OCI-LY7 (cell line): ENCODE measurements at regions not wholly inside any gene's neighbourhood (a gene's known extent, or its start where the extent isn't known, plus 50 kb on each side); places are given as distances from the start of the nearest gene placed in this dataset.
"Not testable (repeated sequence)": the region's sequence is repeated elsewhere in the genome, so short reads cannot be mapped to it uniquely, and the experiment has no call there.

Source experiments
- BruUV-seq: library from RNA; stranded (reverse); fragments of 400-500 nt; replicated peaks from 2 replicates; lab custom pipeline; 2021; lab: Mats Ljungman, UMichigan
- CTCF ChIA-PET: fragments of 300-600 bp; sonication (Branson Sonifier 250); formaldehyde crosslinking; loops from one replicate; lab custom pipeline; 2022; ENCODE audit warnings: antibody characterized with exemption; ENCODE audit not compliant: unreplicated experiment; lab: Charles Lee
- POLR2A ChIA-PET: fragments of 300-600 bp; sonication (Branson Sonifier 250); formaldehyde crosslinking; loops from one replicate; lab custom pipeline; 2022; ENCODE audit warnings: antibody characterized with exemption; lab: Charles Lee
- DNase-seq: peaks from one replicate; pipeline ENCODE4 v3.0.0-alpha.2; 2015; ENCODE audit warnings: low spot score
- H2AFZ ChIP-seq: fragments of 200-600 bp; sonication (generic), shearing (Covaris generic); 2 replicates; pipeline ENCODE4 v1.6.1; 2014; ENCODE audit warnings: mild to moderate bottlenecking, antibody characterized with exemption, low read length, moderate library complexity
- H3K27ac ChIP-seq: fragments of 200-600 bp; sonication (generic); 2 replicates; pipeline ENCODE4 v1.5.1; 2014; ENCODE audit warnings: mixed run types, low read depth, mild to moderate bottlenecking, moderate library complexity, low read length, inconsistent platforms; ENCODE audit not compliant: poor library complexity, severe bottlenecking
- H3K36me3 ChIP-seq: fragments of 200-600 bp; sonication (generic); 2 replicates; pipeline ENCODE4 v1.6.1; 2014; ENCODE audit warnings: mild to moderate bottlenecking, antibody characterized with exemption, low read length, moderate library complexity, mixed read lengths; ENCODE audit not compliant: insufficient read depth
- H3K4me1 ChIP-seq: fragments of 200-600 bp; sonication (generic); 2 replicates; pipeline ENCODE4 v1.5.1; 2014; ENCODE audit warnings: mild to moderate bottlenecking, low read length; ENCODE audit not compliant: insufficient read depth, poor library complexity, severe bottlenecking
- H3K4me2 ChIP-seq: fragments of 200-600 bp; sonication (generic); 2 replicates; pipeline ENCODE4 v1.6.1; 2014; ENCODE audit warnings: mild to moderate bottlenecking, low read length
- H3K4me3 ChIP-seq: fragments of 200-600 bp; sonication (generic); 2 replicates; pipeline ENCODE4 v1.5.1; 2014; ENCODE audit warnings: mild to moderate bottlenecking, low read depth, low read length; ENCODE audit not compliant: poor library complexity, severe bottlenecking
- H3K79me2 ChIP-seq: fragments of 200-600 bp; sonication (generic); 2 replicates; pipeline ENCODE4 v1.6.1; 2016; ENCODE audit warnings: low read depth, mild to moderate bottlenecking, low read length, moderate library complexity, mixed read lengths; ENCODE audit not compliant: insufficient read depth
- H3K9me2 ChIP-seq: fragments of 200-600 bp; sonication (generic); 2 replicates; pipeline ENCODE4 v1.6.1; 2016; ENCODE audit warnings: mild to moderate bottlenecking, low read length, mixed read lengths; ENCODE audit not compliant: insufficient read depth
- H3K9me3 ChIP-seq: fragments of 200-600 bp; sonication (generic); 2 replicates; pipeline ENCODE4 v1.6.1; 2014; ENCODE audit warnings: mild to moderate bottlenecking, mixed run types, low read length, mixed read lengths
- H4K20me1 ChIP-seq: fragments of 200-600 bp; sonication (generic); 2 replicates; pipeline ENCODE4 v1.6.1; 2014; ENCODE audit warnings: mild to moderate bottlenecking, antibody characterized with exemption, low read length, moderate library complexity, mixed read lengths; ENCODE audit not compliant: insufficient read depth
- EZH2phosphoT487 ChIP-seq: fragments of 200-600 bp; sonication (generic); IDR thresholded peaks from 2 replicates; pipeline ENCODE4 v1.6.1; 2018; ENCODE audit warnings: low read depth, borderline replicate concordance, mild to moderate bottlenecking, mixed run types, antibody characterized with exemption, low read length, moderate library complexity, mixed read lengths
- intact Hi-C: fragments of 100-400 bp; cut with micrococcal nuclease; formaldehyde crosslinking; loops from one replicate; pipeline ENCODE4 v1.10.0; 2022; ENCODE audit not compliant: unreplicated experiment
- TF ChIP-seq, protein P1 (sequence below): fragments of 200-600 bp; sonication (generic); conservative IDR thresholded peaks from 2 replicates; pipeline ENCODE4 v1.5.1; 2014; ENCODE audit warnings: mild to moderate bottlenecking, antibody characterized with exemption, low read length, moderate library complexity, mixed read lengths

DNA sequence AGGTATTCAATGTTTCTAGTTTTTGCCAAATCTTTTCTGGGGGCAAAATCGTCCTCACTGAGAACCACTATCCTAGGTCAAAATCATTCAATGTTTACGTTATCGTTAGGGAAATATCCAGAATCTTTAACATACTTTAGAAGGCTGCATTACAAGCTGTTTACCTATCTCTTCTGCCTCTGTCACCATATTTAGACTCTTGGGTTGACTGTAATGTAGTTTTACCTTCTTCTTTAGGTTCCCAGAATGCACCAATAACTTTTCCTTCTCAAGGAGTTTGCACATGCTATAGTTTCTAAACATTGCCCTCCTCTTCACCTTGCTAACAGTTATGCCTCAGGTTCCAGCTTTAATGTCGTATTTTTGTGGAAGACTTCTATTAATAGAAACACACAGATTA is 1185.5 kb upstream of the ADGRB3 start:
- Histone ChIP-seq H4K20me1 (no peaks in the 10 kb centered on the region), H2AFZ (0 out of 2 replicates have a peak overlapping the region, but pooled peaks have one; percentile 6), H3K9me3 (peaks cover 11% of the 10 kb centered on the region; the same call in 1 of the 2 replicates), H3K27ac (peak overlapping the region; percentile 86), H3K4me1 (peaks cover 47% of the 10 kb centered on the region), H3K36me3 (peaks cover 10% of the 10 kb centered on the region), H3K4me3 (no peak overlapping the region), H3K9me2 (no peaks in the 10 kb centered on the region), H3K79me2 (no peaks in the 10 kb centered on the region), H3K4me2 (peak overlapping the region; percentile 52; the same call in 1 of the 2 replicates)
- CTCF ChIA-PET = no interaction called here
- TF ChIP-seq, protein P1, sequence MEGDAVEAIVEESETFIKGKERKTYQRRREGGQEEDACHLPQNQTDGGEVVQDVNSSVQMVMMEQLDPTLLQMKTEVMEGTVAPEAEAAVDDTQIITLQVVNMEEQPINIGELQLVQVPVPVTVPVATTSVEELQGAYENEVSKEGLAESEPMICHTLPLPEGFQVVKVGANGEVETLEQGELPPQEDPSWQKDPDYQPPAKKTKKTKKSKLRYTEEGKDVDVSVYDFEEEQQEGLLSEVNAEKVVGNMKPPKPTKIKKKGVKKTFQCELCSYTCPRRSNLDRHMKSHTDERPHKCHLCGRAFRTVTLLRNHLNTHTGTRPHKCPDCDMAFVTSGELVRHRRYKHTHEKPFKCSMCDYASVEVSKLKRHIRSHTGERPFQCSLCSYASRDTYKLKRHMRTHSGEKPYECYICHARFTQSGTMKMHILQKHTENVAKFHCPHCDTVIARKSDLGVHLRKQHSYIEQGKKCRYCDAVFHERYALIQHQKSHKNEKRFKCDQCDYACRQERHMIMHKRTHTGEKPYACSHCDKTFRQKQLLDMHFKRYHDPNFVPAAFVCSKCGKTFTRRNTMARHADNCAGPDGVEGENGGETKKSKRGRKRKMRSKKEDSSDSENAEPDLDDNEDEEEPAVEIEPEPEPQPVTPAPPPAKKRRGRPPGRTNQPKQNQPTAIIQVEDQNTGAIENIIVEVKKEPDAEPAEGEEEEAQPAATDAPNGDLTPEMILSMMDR = no peak
- no peak for TF ChIP-seq EZH2phosphoT487
- POLR2A ChIA-PET = interaction anchor here (0.6 to 1.4 kb wide), 4 partner anchors 9 to 679 kb away, joined by 3 to 8 read pairs (median 3); no protein-coding TSS in a partner anchor
- no peak for DNase-seq
- no TSS peak for BruUV-seq
- intact Hi-C loops = loop anchor here (10.0 kb wide), 1 partner anchor 635 kb away; no protein-coding TSS in a partner anchor

DNA sequence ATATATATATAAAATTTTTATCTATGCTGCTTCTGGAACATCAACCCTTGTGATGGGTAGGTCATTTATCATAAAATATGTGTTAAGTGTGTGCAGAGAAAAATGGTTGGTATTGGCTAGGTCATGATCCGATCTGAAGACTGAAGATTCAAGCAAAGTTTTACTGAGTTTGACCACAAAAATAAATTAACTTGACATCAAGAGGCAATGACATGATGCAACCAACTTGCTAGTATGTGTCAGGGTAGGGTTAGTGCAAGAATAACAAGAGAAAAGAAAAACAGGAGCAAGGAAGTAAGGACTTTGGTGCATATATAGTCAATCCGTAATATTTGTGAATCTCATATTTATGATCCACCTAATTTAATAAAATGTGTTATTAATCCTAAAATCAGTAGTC is 1202.0 kb upstream of the ADGRB3 start:
- Histone ChIP-seq H2AFZ (0 out of 2 replicates have a peak overlapping the region, but pooled peaks have one; percentile 6), H3K36me3 (0 out of 2 replicates have a peak, but pooled peaks cover 4% of the 10 kb centered on the region), H3K4me2 (no peak overlapping the region), H4K20me1 (no peaks in the 10 kb centered on the region), H3K27ac (no peak overlapping the region), H3K4me3 (no peak overlapping the region), H3K79me2 (no peaks in the 10 kb centered on the region), H3K9me3 (no peaks in the 10 kb centered on the region; the same call in 1 of the 2 replicates), H3K9me2 (no peaks in the 10 kb centered on the region), H3K4me1 (no peaks in the 10 kb centered on the region)
- no peak for DNase-seq
- intact Hi-C loops = no loop called here
- ChIA-PET CTCF (no interaction called here), POLR2A (no interaction called here)
- TF ChIP-seq, protein P1 = no peak
- no peak for TF ChIP-seq EZH2phosphoT487
- no TSS peak for BruUV-seq

DNA sequence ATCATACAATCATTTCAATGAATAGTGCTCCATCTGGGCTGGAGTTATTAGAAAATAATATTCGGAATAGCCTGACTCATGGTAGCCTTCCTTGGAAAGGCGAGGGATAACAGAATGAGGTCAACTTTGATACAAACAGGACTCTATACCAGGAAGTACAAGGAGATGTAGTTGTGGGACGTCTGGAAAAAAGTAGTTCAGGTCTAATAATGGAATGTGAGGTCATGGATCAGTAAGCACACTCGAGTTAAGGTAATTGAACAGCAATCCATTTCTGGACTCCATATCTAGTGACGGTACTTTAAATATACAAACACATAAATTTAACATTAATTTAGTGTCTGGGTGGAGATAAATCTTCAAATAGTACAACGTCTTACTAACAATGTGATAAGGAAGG is 1204.0 kb upstream of the ADGRB3 start:
- no peak overlapping the region for H2AFZ ChIP-seq
- TF ChIP-seq, protein P1 = no peak
- no peaks in the 10 kb centered on the region for H4K20me1 ChIP-seq
- no TSS peak for BruUV-seq
- H3K4me3 ChIP-seq = no peak overlapping the region
- intact Hi-C loops = no loop called here
- H3K9me3 ChIP-seq = no peaks in the 10 kb centered on the region
- no peaks in the 10 kb centered on the region for H3K9me2 ChIP-seq
- no peak overlapping the region for H3K27ac ChIP-seq
- no peaks in the 10 kb centered on the region for H3K4me1 ChIP-seq
- POLR2A ChIA-PET = no interaction called here
- CTCF ChIA-PET = no interaction called here
- H3K4me2 ChIP-seq = no peak overlapping the region
- H3K79me2 ChIP-seq = no peaks in the 10 kb centered on the region
- DNase-seq = no peak
- H3K36me3 ChIP-seq = no peaks in the 10 kb centered on the region

DNA sequence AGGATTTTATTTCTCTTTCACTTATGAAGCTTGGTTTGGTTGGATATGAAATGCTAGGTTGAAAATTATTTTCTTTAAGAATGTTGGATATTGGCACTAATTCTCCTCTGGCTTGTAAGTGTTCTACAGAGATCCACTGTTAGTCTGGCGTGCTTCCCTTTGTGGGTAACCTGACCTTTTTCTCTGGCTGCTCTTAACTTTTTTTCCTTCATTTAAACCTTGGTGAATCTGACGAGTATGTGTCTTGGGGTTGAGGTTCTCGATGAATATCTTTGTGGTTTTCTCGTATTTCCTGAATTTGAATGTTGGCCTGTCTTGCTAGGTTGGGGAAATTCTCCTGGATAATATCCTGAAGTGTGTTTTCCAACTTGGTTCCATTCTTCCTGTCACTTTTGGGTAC is 1208.4 kb upstream of the ADGRB3 start:
- H4K20me1 ChIP-seq, H3K79me2 ChIP-seq, DNase-seq, H3K9me2 ChIP-seq, H3K27ac ChIP-seq, H3K4me2 ChIP-seq, H3K4me1 ChIP-seq, H2AFZ ChIP-seq, H3K4me3 ChIP-seq, H3K36me3 ChIP-seq, CTCF ChIA-PET, POLR2A ChIA-PET, H3K9me3 ChIP-seq, intact Hi-C loops, BruUV-seq: not testable (repeated sequence)
